Liver (tissue), 7 donors: ENCODE measurements at regions not wholly inside any gene's neighbourhood (a gene's known extent, or its start where the extent isn't known, plus 50 kb on each side); places are given as distances from the start of the nearest gene placed in this dataset.

Source experiments
- DNase-seq: peaks from one replicate; pipeline ENCODE4 v3.0.0-alpha.2; 2017; ENCODE audit warnings: low spot score
- H3K27ac ChIP-seq, 2 donors: one replicate each; pipeline ENCODE4 v1.7.0; 2013; ENCODE audit warnings: inconsistent platforms in 2 of 2, low read length in 2 of 2, control low read depth in 1 of 2, low read depth in 1 of 2, mild to moderate bottlenecking in 1 of 2
- H3K27me3 ChIP-seq, 4 donors: one replicate each; pipeline versions ENCODE4 v1.6.1 to v1.7.0; 2013; ENCODE audit warnings: low read length in 3 of 4, inconsistent platforms in 1 of 4, mild to moderate bottlenecking in 1 of 4, moderate library complexity in 1 of 4; ENCODE audit not compliant: control insufficient read depth in 4 of 4, insufficient read depth in 4 of 4
- H3K36me3 ChIP-seq, 4 donors: one replicate each; pipeline versions ENCODE4 v1.6.1 to v1.7.0; 2013; ENCODE audit warnings: low read length in 3 of 4, mild to moderate bottlenecking in 3 of 4, low read depth in 1 of 4, moderate library complexity in 1 of 4; ENCODE audit not compliant: control insufficient read depth in 4 of 4, insufficient read depth in 3 of 4
- H3K4me1 ChIP-seq, 4 donors: one replicate each; pipeline versions ENCODE4 v1.6.1 to v1.7.0; 2013; ENCODE audit warnings: low read length in 3 of 4, mild to moderate bottlenecking in 3 of 4, moderate library complexity in 1 of 4; ENCODE audit not compliant: control insufficient read depth in 4 of 4, insufficient read depth in 4 of 4
- H3K4me3 ChIP-seq, 3 donors: one replicate each; pipeline versions ENCODE4 v1.6.1 to v1.7.0; 2013; ENCODE audit warnings: low read length in 3 of 3, control low read depth in 1 of 3, low read depth in 1 of 3, mild to moderate bottlenecking in 1 of 3
- H3K9ac ChIP-seq, 2 donors: one replicate each; pipeline ENCODE4 v1.7.0; 2013; ENCODE audit warnings: low read length in 2 of 2, mild to moderate bottlenecking in 2 of 2, moderate library complexity in 2 of 2, control low read depth in 1 of 2, low read depth in 1 of 2
- H3K9me3 ChIP-seq, 4 donors: one replicate each; pipeline versions ENCODE4 v1.6.1 to v1.7.0; 2013; ENCODE audit warnings: low read length in 3 of 4; ENCODE audit not compliant: control insufficient read depth in 4 of 4
- EGR1 ChIP-seq, 2 donors: IDR thresholded peaks; 2 replicates each; pipeline ENCODE4 v1.6.1; 2016 to 2018; ENCODE audit warnings: antibody characterized with exemption in 2 of 2, low read depth in 2 of 2
- FOXA1 ChIP-seq: IDR thresholded peaks from 2 replicates; pipeline ENCODE4 v1.6.1; 2016; ENCODE audit warnings: antibody characterized with exemption
- FOXA2 ChIP-seq: IDR thresholded peaks from 2 replicates; pipeline ENCODE4 v1.6.1; 2016; ENCODE audit warnings: antibody characterized with exemption
- HNF4A ChIP-seq, 2 donors: conservative IDR thresholded peaks; 2 replicates each; pipeline ENCODE4 v1.6.1; 2016; ENCODE audit warnings: antibody characterized with exemption in 2 of 2, mild to moderate bottlenecking in 2 of 2
- HNF4G ChIP-seq: IDR thresholded peaks from 2 replicates; pipeline ENCODE4 v1.6.1; 2016; ENCODE audit warnings: antibody characterized with exemption
- JUND ChIP-seq, 2 donors: IDR thresholded peaks; 2 replicates each; pipeline ENCODE4 v1.6.1; 2016; ENCODE audit warnings: antibody characterized with exemption in 2 of 2
- NR2F2 ChIP-seq: IDR thresholded peaks from 2 replicates; pipeline ENCODE4 v1.6.1; 2016; ENCODE audit warnings: antibody characterized with exemption
- RAD21 ChIP-seq, 2 donors: IDR thresholded peaks; 2 replicates each; pipeline ENCODE4 v1.6.1; 2016; ENCODE audit warnings: antibody characterized with exemption in 2 of 2, mild to moderate bottlenecking in 2 of 2
- RXRA ChIP-seq, 2 donors: IDR thresholded peaks; 2 replicates each; pipeline ENCODE4 v1.6.1; 2017 to 2018; ENCODE audit warnings: antibody characterized with exemption in 2 of 2, mild to moderate bottlenecking in 1 of 2
- SP1 ChIP-seq: IDR thresholded peaks from 2 replicates; pipeline ENCODE4 v1.6.1; 2018; ENCODE audit warnings: antibody characterized with exemption, mild to moderate bottlenecking
- TAF1 ChIP-seq: conservative IDR thresholded peaks from 2 replicates; pipeline ENCODE4 v1.6.1; 2016; ENCODE audit warnings: antibody characterized with exemption, mild to moderate bottlenecking
- YY1 ChIP-seq: IDR thresholded peaks from 2 replicates; pipeline ENCODE4 v1.6.1; 2016; ENCODE audit warnings: antibody characterized with exemption, mild to moderate bottlenecking
- WGBS: extraction: QIAGEN DNeasy Blood & Tissue Kit; methylation state at CpG from one replicate; pipeline ENCODE4 v1.1.7; 2013; 5-methylcytosine and 5-hydroxymethylcytosine counted together
- TF ChIP-seq, protein P1 (sequence below): IDR thresholded peaks from 2 replicates; pipeline ENCODE4 v1.6.1; 2016; ENCODE audit warnings: antibody characterized with exemption
- TF ChIP-seq, protein P2 (sequence below): IDR thresholded peaks from 2 replicates; pipeline ENCODE4 v1.6.1; 2016; ENCODE audit warnings: antibody characterized with exemption, mild to moderate bottlenecking
- TF ChIP-seq, protein P3 (sequence below): IDR thresholded peaks from 2 replicates; pipeline ENCODE4 v1.6.1; 2016; ENCODE audit warnings: antibody characterized with exemption
- donor health status: healthy.
- donor health status: healthy.
- donor health status: healthy.
- donor health status: healthy.

DNA sequence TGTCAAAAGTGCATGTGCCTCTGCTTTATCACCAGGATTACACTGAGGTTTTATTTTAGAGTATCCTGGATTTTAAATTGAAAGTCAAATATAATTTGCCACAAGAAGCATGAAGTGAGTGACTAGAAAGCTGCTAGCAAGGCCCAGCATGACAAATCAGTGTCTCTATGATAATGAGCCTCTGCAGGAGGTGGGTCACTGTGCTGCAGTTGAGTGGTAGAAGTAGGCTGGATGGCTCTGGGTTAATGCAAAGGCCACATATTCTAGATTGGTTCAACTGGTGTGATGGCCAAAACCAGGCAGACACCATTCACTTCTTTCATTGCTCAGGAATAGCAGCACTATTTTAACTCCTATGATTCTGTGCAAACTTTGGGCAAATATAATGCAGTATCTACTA is 491.5 kb downstream of the OLFM4 start:
- Histone ChIP-seq H3K9ac (no peak overlapping the region), H3K27me3 (no peaks in the 10 kb centered on the region), H3K27ac (no peak overlapping the region), H3K36me3 (no peaks in the 10 kb centered on the region), H3K4me1 (no peaks in the 10 kb centered on the region), H3K4me3 (no peak overlapping the region), H3K9me3 (no peaks in the 10 kb centered on the region)
- DNase-seq, result no peak
- no peak for TF ChIP-seq HNF4A (conservative IDR thresholded peaks at IDR 0.05)

DNA sequence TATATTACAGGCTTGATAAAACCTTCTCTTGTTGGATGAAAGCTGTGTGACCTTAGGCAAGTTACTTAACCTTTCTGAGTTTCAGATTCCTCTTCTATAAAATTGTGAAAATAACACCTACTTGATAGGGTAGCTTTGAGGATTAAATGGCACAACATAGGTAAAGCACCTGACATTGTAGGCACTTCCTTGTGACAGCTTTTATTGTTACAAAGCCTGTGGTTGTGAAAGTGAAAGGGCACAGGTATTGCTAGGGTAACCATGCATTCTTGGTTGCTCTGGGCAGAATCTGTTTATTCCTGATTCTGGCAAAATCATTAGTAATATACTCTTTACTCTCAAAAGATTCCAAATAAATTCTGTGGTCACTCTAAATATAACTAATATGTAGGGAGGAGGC is 493.4 kb downstream of the OLFM4 start:
- Histone ChIP-seq H3K27me3 (no peaks in the 10 kb centered on the region), H3K9me3 (no peaks in the 10 kb centered on the region), H3K36me3 (no peaks in the 10 kb centered on the region), H3K4me1 (no peaks in the 10 kb centered on the region), H3K4me3 (no peak overlapping the region), H3K9ac (no peak overlapping the region), H3K27ac (no peak overlapping the region)
- TF ChIP-seq TAF1 (no peak), RXRA (IDR thresholded peaks at IDR 0.05) (no peak), HNF4A (conservative IDR thresholded peaks at IDR 0.05) (no peak), FOXA2 (no peak), EGR1 (IDR thresholded peaks at IDR 0.05; ENCODE audit: low read depth in 2 of 2) (no peak), HNF4G (no peak), RAD21 (IDR thresholded peaks at IDR 0.05) (no peak), NR2F2 (no peak)
- no peak for DNase-seq

DNA sequence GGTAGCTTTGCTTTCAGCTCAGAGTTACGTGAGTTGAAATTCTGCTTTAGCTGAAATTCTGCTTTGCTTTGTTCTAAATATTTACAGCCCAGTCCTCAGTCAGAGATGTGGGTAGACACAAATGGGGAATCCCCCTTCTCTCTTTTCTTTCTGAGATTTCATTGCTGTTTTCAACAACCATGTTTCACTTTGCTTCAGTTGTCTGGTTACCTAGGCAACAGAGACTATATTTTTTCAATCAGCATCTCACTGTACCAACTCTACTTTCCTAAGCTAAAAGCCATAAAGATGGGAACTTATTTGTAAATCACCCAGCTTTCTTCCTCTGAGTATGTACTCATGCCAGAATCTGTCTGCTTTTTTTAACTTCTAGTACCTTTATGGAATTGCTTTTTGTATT is 509.0 kb downstream of the OLFM4 start:
- 72% methylated on average over 1 of the region's 1 CpG for WGBS
- Histone ChIP-seq H3K36me3 (no peaks in the 10 kb centered on the region), H3K9ac (no peak overlapping the region)

More for the DNA sequence above, 509.0 kb downstream of the OLFM4 start:
- H3K27me3 ChIP-seq, result no peaks in the 10 kb centered on the region
- no peaks in the 10 kb centered on the region for H3K9me3 ChIP-seq
- no peak for DNase-seq
- TF ChIP-seq JUND (IDR thresholded peaks at IDR 0.05), result no peak
- no peak for TF ChIP-seq FOXA1
- no peak for TF ChIP-seq HNF4G
- TF ChIP-seq NR2F2, result no peak
- no peak for TF ChIP-seq EGR1 (IDR thresholded peaks at IDR 0.05; ENCODE audit: low read depth in 2 of 2)
- TF ChIP-seq, protein P1, sequence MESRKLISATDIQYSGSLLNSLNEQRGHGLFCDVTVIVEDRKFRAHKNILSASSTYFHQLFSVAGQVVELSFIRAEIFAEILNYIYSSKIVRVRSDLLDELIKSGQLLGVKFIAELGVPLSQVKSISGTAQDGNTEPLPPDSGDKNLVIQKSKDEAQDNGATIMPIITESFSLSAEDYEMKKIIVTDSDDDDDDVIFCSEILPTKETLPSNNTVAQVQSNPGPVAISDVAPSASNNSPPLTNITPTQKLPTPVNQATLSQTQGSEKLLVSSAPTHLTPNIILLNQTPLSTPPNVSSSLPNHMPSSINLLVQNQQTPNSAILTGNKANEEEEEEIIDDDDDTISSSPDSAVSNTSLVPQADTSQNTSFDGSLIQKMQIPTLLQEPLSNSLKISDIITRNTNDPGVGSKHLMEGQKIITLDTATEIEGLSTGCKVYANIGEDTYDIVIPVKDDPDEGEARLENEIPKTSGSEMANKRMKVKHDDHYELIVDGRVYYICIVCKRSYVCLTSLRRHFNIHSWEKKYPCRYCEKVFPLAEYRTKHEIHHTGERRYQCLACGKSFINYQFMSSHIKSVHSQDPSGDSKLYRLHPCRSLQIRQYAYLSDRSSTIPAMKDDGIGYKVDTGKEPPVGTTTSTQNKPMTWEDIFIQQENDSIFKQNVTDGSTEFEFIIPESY, result no peak
- no peak for TF ChIP-seq RAD21 (IDR thresholded peaks at IDR 0.05)
- TF ChIP-seq RXRA (IDR thresholded peaks at IDR 0.05), result no peak
- TF ChIP-seq, protein P2, sequence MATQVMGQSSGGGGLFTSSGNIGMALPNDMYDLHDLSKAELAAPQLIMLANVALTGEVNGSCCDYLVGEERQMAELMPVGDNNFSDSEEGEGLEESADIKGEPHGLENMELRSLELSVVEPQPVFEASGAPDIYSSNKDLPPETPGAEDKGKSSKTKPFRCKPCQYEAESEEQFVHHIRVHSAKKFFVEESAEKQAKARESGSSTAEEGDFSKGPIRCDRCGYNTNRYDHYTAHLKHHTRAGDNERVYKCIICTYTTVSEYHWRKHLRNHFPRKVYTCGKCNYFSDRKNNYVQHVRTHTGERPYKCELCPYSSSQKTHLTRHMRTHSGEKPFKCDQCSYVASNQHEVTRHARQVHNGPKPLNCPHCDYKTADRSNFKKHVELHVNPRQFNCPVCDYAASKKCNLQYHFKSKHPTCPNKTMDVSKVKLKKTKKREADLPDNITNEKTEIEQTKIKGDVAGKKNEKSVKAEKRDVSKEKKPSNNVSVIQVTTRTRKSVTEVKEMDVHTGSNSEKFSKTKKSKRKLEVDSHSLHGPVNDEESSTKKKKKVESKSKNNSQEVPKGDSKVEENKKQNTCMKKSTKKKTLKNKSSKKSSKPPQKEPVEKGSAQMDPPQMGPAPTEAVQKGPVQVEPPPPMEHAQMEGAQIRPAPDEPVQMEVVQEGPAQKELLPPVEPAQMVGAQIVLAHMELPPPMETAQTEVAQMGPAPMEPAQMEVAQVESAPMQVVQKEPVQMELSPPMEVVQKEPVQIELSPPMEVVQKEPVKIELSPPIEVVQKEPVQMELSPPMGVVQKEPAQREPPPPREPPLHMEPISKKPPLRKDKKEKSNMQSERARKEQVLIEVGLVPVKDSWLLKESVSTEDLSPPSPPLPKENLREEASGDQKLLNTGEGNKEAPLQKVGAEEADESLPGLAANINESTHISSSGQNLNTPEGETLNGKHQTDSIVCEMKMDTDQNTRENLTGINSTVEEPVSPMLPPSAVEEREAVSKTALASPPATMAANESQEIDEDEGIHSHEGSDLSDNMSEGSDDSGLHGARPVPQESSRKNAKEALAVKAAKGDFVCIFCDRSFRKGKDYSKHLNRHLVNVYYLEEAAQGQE, result no peak
- no peak for TF ChIP-seq SP1
- no peak for TF ChIP-seq YY1
- TF ChIP-seq, protein P3, sequence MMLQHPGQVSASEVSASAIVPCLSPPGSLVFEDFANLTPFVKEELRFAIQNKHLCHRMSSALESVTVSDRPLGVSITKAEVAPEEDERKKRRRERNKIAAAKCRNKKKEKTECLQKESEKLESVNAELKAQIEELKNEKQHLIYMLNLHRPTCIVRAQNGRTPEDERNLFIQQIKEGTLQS, result no peak
- TF ChIP-seq TAF1, result no peak
- no peak for TF ChIP-seq FOXA2
- no peak for TF ChIP-seq HNF4A (conservative IDR thresholded peaks at IDR 0.05)
- no peak overlapping the region for H3K27ac ChIP-seq
- no peak overlapping the region for H3K4me3 ChIP-seq
- no peaks in the 10 kb centered on the region for H3K4me1 ChIP-seq
